GM12878 (cell line): ENCODE measurements at regions not wholly inside any gene's neighbourhood (a gene's known extent, or its start where the extent isn't known, plus 50 kb on each side); places are given as distances from the start of the nearest gene placed in this dataset.

ENCODE experiments used
- CTCF ChIP-seq, 3 experiments: IDR thresholded peaks in 2 of 3; conservative IDR thresholded peaks in 1 of 3; 2 replicates each; pipeline ENCODE4 v1.5.1; 2011; ENCODE audit warnings: low read depth in 3 of 3, low read length in 3 of 3, mild to moderate bottlenecking in 3 of 3, control low read depth in 2 of 3, moderate library complexity in 2 of 3, inconsistent platforms in 1 of 3, mixed read lengths in 1 of 3; ENCODE audit not compliant: control insufficient read depth in 2 of 3, insufficient read depth in 1 of 3; ENCODE audit errors: extremely low read depth in 1 of 3
- HDAC2 ChIP-seq: fragments of 200-600 bp; sonication (generic); IDR thresholded peaks from 2 replicates; pipeline ENCODE4 v1.6.1; 2017
- SUZ12 ChIP-seq: fragments of 200-600 bp; sonication (generic); IDR thresholded peaks from one replicate; pipeline ENCODE4 v1.6.1; 2018; ENCODE audit warnings: antibody characterized with exemption, mild to moderate bottlenecking; ENCODE audit not compliant: unreplicated experiment

GRCh38 chr1:17919525-17920439 is 164.6 kb downstream of the ACTL8 start:
- TF ChIP-seq HDAC2 = no peak
- no peak for TF ChIP-seq SUZ12
- peak in 2 of 3 experiments; percentile 10 to 19; a peak in 3 of 6 replicates for TF ChIP-seq CTCF (IDR thresholded peaks at IDR 0.05 in 2 of 3, conservative IDR thresholded peaks at IDR 0.05 in 1 of 3; ENCODE audit: control insufficient read depth in 2 of 3, extremely low read depth in 1 of 3, insufficient read depth in 1 of 3, low read depth in 3 of 3, low read length in 3 of 3)
